HCT116 (cell line): ENCODE measurements at regions not wholly inside any gene's neighbourhood (a gene's known extent, or its start where the extent isn't known, plus 50 kb on each side); places are given as distances from the start of the nearest gene placed in this dataset.
"Not testable (repeated sequence)": the region's sequence is repeated elsewhere in the genome, so short reads cannot be mapped to it uniquely, and the experiment has no call there.

Experiments used
- ATAC-seq: fragments of 200-7000 bp; cut with Tn5 transposase; 2 replicates; pipeline ENCODE4 v1.9.1; 2020; ENCODE audit warnings: mild to moderate bottlenecking, moderate library complexity
- BruUV-seq: library from RNA; stranded (reverse); fragments of 400-500 nt; replicated peaks from 2 replicates; lab custom pipeline; 2021; lab: Mats Ljungman, UMichigan
- CTCF ChIA-PET: fragments of 300-600 bp; sonication (Branson Sonifier 250); formaldehyde crosslinking; loops from one replicate; lab custom pipeline; 2021; ENCODE audit warnings: antibody characterized with exemption; lab: Charles Lee
- POLR2A ChIA-PET: fragments of 300-600, 350-600 bp; sonication (Branson Sonifier 250); formaldehyde crosslinking; loops from one replicate; lab custom pipeline; 2021; ENCODE audit warnings: antibody characterized with exemption; lab: Charles Lee
- RAD21 ChIA-PET, 2 experiments: fragments of 300-600 bp; sonication (Branson Sonifier 250); formaldehyde crosslinking; loops; one replicate each; lab custom pipeline; 2023; ENCODE audit warnings: low total read pairs in 2 of 2; ENCODE audit not compliant: uncharacterized antibody in 2 of 2, unreplicated experiment in 2 of 2, low non-redundant PET in 1 of 2; lab: Charles Lee
- DNase-seq: peaks from one replicate; pipeline ENCODE4 v3.0.0-alpha.2; 2010; ENCODE audit warnings: low read depth, low spot score
- H2AFZ ChIP-seq: fragments of 200-600 bp; shearing (Covaris generic), sonication (generic); 2 replicates; pipeline ENCODE4 v1.6.1; 2017; ENCODE audit warnings: low read depth, mixed run types, mixed read lengths, antibody characterized with exemption, low read length; ENCODE audit not compliant: poor library complexity, severe bottlenecking
- H3K27ac ChIP-seq: 2 replicates; pipeline ENCODE4 v1.5.1; 2012; ENCODE audit warnings: low read depth, low read length
- H3K27me3 ChIP-seq: fragments of 200-600 bp; sonication (generic); 2 replicates; pipeline ENCODE4 v1.6.1; 2016; ENCODE audit warnings: mixed run types, low read length, mixed read lengths; ENCODE audit not compliant: insufficient read depth
- H3K36me3 ChIP-seq, 2 experiments: fragments of 200-500 bp in 1 of 2; fragments of 200-600 bp in 1 of 2; sonication (Bioruptor generic) in 1 of 2; sonication (generic) in 1 of 2; 2 replicates each; pipeline versions ENCODE4 v1.5.1 to v1.6.1; 2014 to 2016; ENCODE audit warnings: low read length in 2 of 2, inconsistent platforms in 1 of 2, mixed read lengths in 1 of 2, mixed run types in 1 of 2; ENCODE audit not compliant: insufficient read depth in 2 of 2, control insufficient read depth in 1 of 2
- H3K4me1 ChIP-seq, 2 experiments: fragments of 200-600 bp in 1 of 2; sonication (generic) in 1 of 2; 2 replicates each; pipeline versions ENCODE4 v1.5.1 to v1.6.1; 2012 to 2017; ENCODE audit warnings: low read length in 2 of 2, inconsistent platforms in 1 of 2, mild to moderate bottlenecking in 1 of 2, mixed read lengths in 1 of 2, mixed run types in 1 of 2, moderate library complexity in 1 of 2; ENCODE audit not compliant: insufficient read depth in 2 of 2, control insufficient read depth in 1 of 2
- H3K4me2 ChIP-seq: fragments of 200-600 bp; sonication (generic); 2 replicates; pipeline ENCODE4 v1.6.1; 2017; ENCODE audit warnings: mixed run types, low read length, mixed read lengths
- H3K4me3 ChIP-seq, 2 experiments: fragments of 200-600 bp in 1 of 2; sonication (generic) in 1 of 2; replicated peaks in 1 of 2; 2 replicates each; pipeline ENCODE4 v1.5.1; 2011 to 2016; ENCODE audit warnings: low read length in 2 of 2, control low read depth in 1 of 2, low read depth in 1 of 2, mild to moderate bottlenecking in 1 of 2, mixed read lengths in 1 of 2, mixed run types in 1 of 2
- H3K79me2 ChIP-seq: fragments of 200-600 bp; sonication (generic); 2 replicates; pipeline ENCODE4 v1.6.1; 2017; ENCODE audit warnings: mild to moderate bottlenecking, mixed run types, low read length, moderate library complexity, mixed read lengths; ENCODE audit not compliant: insufficient read depth
- H3K9ac ChIP-seq: fragments of 200-600 bp; sonication (generic); 2 replicates; pipeline ENCODE4 v1.6.1; 2016; ENCODE audit warnings: low read length, mixed read lengths
- H3K9me2 ChIP-seq: fragments of 200-600 bp; sonication (generic), shearing (Covaris generic); 2 replicates; pipeline ENCODE4 v1.6.1; 2017; ENCODE audit warnings: mixed run types, mild to moderate bottlenecking, moderate library complexity; ENCODE audit not compliant: insufficient read depth
- H3K9me3 ChIP-seq, 2 experiments: fragments of 200-500 bp in 1 of 2; fragments of 200-600 bp in 1 of 2; sonication (Bioruptor generic) in 1 of 2; sonication (generic) in 1 of 2; 2 replicates each; pipeline ENCODE4 v1.6.1; 2014 to 2017; ENCODE audit warnings: low read length in 2 of 2, mixed read lengths in 2 of 2, inconsistent platforms in 1 of 2, low read depth in 1 of 2, mild to moderate bottlenecking in 1 of 2, mixed run types in 1 of 2, moderate library complexity in 1 of 2; ENCODE audit not compliant: control insufficient read depth in 1 of 2, insufficient read depth in 1 of 2
- H4K20me1 ChIP-seq: fragments of 200-600 bp; sonication (generic), shearing (Covaris generic); 2 replicates; pipeline ENCODE4 v1.6.1; 2017; ENCODE audit warnings: mixed run types, mild to moderate bottlenecking, moderate library complexity; ENCODE audit not compliant: insufficient read depth
- CBX3 ChIP-seq: IDR thresholded peaks from 2 replicates; pipeline ENCODE4 v1.6.1; 2012; ENCODE audit warnings: low read depth
- EZH2 ChIP-seq: fragments of 200-600 bp; sonication (generic); IDR thresholded peaks from 2 replicates; pipeline ENCODE4 v1.6.1; 2017; ENCODE audit warnings: antibody characterized with exemption, mixed run types
- EZH2phosphoT487 ChIP-seq: fragments of 200-600 bp; IDR thresholded peaks from 2 replicates; pipeline ENCODE4 v1.6.1; 2018; ENCODE audit warnings: antibody characterized with exemption, borderline replicate concordance
- POLR2A ChIP-seq: IDR thresholded peaks from 2 replicates; pipeline ENCODE4 v1.7.0; 2011; ENCODE audit warnings: borderline replicate concordance; ENCODE audit not compliant: insufficient read depth, insufficient read length; ENCODE audit errors: extremely low read depth
- SIN3A ChIP-seq: IDR thresholded peaks from 2 replicates; pipeline ENCODE4 v1.6.1; 2012; ENCODE audit warnings: low read depth
- SRF ChIP-seq: IDR thresholded peaks from 2 replicates; pipeline ENCODE4 v1.6.1; 2012; ENCODE audit warnings: low read depth
- ZFX ChIP-seq: fragments of 450-650 bp; IDR thresholded peaks from 2 replicates; pipeline ENCODE4 v1.6.1; 2017
- ZNF274 ChIP-seq: fragments of 200-500 bp; sonication (Bioruptor generic); IDR thresholded peaks from 2 replicates; pipeline ENCODE4 v1.6.1; 2014; ENCODE audit warnings: mild to moderate bottlenecking, low read depth, low read length, inconsistent platforms
- intact Hi-C: fragments of 100-400 bp; cut with micrococcal nuclease; formaldehyde crosslinking; loops from 2 replicates; pipeline ENCODE4 v1.10.0; 2022
- TF ChIP-seq, protein P1 (sequence below): IDR thresholded peaks from 2 replicates; pipeline ENCODE4 v1.6.1; 2012
- TF ChIP-seq, protein P2 (sequence below): IDR thresholded peaks from 2 replicates; pipeline ENCODE4 v1.6.1; 2012
- TF ChIP-seq, protein P3 (sequence below): IDR thresholded peaks from 2 replicates; pipeline ENCODE4 v1.6.1; 2012; ENCODE audit warnings: low read depth

DNA sequence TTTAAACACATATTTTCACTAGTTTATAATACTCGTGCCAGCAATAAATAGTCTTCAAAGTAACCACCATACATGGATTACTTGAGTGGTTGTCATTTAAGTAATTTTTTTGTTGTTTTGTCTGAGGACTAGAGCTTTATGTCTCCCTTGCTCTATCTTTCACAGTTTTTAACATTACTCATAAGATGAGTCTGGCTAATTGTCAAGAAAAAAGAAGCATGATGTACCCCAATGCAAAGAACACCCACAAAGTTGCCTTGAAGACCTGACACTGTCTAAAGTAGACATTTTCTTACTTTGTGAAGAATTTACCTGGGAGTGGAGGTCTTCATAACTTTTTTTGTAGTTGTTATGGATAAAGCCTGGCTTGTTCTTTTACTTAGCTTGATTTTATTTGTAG, 210.4 kb upstream of the BRINP3 start:
- BruUV-seq: no TSS peak
- Histone ChIP-seq H3K4me2 (no peak overlapping the region), H3K36me3 (no peaks in the 10 kb centered on the region), H3K4me3 (no peak overlapping the region), H2AFZ (no peak overlapping the region), H3K9ac (no peak overlapping the region), H3K27me3 (no peaks in the 10 kb centered on the region), H4K20me1 (no peaks in the 10 kb centered on the region), H3K27ac (no peak overlapping the region), H3K4me1 (no peaks in the 10 kb centered on the region), H3K9me2 (no peaks in the 10 kb centered on the region), H3K79me2 (no peaks in the 10 kb centered on the region), H3K9me3 (no peaks in the 10 kb centered on the region)
- DNase-seq (no peak), ATAC-seq (no peak)
- CTCF ChIA-PET: no interaction called here
- POLR2A ChIA-PET: no interaction called here
- intact Hi-C loops: no loop called here
- RAD21 ChIA-PET: no interaction called here
- TF ChIP-seq POLR2A: no peak
- TF ChIP-seq, protein P1, sequence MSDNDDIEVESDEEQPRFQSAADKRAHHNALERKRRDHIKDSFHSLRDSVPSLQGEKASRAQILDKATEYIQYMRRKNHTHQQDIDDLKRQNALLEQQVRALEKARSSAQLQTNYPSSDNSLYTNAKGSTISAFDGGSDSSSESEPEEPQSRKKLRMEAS: no peak

DNA sequence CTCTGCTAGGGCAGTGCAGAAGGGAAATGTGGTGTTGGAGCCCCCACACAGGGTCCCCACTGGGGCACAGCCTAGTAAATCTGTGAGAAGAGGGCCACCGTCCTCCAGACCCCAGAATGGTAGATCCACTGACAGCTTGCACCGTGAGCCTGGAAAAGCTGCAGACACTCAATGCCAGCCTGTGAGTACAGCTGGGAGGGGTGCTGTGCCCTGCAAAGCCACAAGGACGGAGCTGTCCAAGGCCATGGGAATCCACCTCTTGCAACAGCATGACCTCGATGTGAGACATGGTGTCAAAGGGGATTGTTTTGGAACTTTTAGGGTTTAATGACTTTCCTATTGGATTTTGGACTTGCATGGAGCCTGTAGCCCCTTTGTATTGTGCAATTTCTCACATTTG, 220.8 kb upstream of the BRINP3 start:
- H3K9me3 ChIP-seq, H4K20me1 ChIP-seq, H3K4me2 ChIP-seq, ATAC-seq, H2AFZ ChIP-seq, intact Hi-C loops, POLR2A ChIA-PET, H3K9ac ChIP-seq, H3K4me1 ChIP-seq, DNase-seq, BruUV-seq, H3K79me2 ChIP-seq, H3K27me3 ChIP-seq, H3K4me3 ChIP-seq, RAD21 ChIA-PET, H3K27ac ChIP-seq, H3K36me3 ChIP-seq, CTCF ChIA-PET, H3K9me2 ChIP-seq: not testable (repeated sequence)

DNA sequence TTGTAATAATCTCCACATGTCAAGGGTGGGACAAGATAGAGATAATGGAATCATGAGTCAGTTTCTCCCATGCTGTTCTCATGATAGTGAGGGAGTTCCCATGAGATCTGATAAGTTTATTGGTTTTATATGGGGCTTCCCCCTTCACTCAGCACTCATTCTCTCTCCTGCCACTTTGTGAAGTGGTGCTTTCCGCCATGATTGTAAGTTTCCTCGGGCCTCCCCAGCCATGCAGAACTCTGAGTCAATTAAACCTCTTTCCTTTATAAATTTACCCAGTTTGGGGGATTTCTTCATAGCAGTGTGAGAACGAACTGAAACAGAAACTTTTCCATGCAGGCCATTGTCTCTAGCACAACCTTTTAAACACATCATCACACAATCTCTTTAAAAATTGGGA, 221.5 kb upstream of the BRINP3 start:
- no peaks in the 10 kb centered on the region for H3K79me2 ChIP-seq
- no peak overlapping the region for H3K4me3 ChIP-seq
- TF ChIP-seq EZH2phosphoT487: no peak
- no peak for TF ChIP-seq SIN3A
- no peak for TF ChIP-seq ZNF274
- no peak for TF ChIP-seq CBX3
- TF ChIP-seq SRF: no peak
- no peak for TF ChIP-seq EZH2
- TF ChIP-seq, protein P2, sequence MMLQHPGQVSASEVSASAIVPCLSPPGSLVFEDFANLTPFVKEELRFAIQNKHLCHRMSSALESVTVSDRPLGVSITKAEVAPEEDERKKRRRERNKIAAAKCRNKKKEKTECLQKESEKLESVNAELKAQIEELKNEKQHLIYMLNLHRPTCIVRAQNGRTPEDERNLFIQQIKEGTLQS: no peak
- TF ChIP-seq, protein P1: no peak
- TF ChIP-seq ZFX: no peak
- TF ChIP-seq, protein P3, sequence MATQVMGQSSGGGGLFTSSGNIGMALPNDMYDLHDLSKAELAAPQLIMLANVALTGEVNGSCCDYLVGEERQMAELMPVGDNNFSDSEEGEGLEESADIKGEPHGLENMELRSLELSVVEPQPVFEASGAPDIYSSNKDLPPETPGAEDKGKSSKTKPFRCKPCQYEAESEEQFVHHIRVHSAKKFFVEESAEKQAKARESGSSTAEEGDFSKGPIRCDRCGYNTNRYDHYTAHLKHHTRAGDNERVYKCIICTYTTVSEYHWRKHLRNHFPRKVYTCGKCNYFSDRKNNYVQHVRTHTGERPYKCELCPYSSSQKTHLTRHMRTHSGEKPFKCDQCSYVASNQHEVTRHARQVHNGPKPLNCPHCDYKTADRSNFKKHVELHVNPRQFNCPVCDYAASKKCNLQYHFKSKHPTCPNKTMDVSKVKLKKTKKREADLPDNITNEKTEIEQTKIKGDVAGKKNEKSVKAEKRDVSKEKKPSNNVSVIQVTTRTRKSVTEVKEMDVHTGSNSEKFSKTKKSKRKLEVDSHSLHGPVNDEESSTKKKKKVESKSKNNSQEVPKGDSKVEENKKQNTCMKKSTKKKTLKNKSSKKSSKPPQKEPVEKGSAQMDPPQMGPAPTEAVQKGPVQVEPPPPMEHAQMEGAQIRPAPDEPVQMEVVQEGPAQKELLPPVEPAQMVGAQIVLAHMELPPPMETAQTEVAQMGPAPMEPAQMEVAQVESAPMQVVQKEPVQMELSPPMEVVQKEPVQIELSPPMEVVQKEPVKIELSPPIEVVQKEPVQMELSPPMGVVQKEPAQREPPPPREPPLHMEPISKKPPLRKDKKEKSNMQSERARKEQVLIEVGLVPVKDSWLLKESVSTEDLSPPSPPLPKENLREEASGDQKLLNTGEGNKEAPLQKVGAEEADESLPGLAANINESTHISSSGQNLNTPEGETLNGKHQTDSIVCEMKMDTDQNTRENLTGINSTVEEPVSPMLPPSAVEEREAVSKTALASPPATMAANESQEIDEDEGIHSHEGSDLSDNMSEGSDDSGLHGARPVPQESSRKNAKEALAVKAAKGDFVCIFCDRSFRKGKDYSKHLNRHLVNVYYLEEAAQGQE: no peak

More for the DNA sequence above, 221.5 kb upstream of the BRINP3 start:
- Histone ChIP-seq H3K4me1 (no peaks in the 10 kb centered on the region), H3K9me2 (no peaks in the 10 kb centered on the region), H3K27ac (no peak overlapping the region), H2AFZ (no peak overlapping the region), H3K9me3 (no peaks in the 10 kb centered on the region), H3K36me3 (no peaks in the 10 kb centered on the region), H3K9ac (no peak overlapping the region), H3K4me2 (no peak overlapping the region), H4K20me1 (no peaks in the 10 kb centered on the region), H3K27me3 (no peaks in the 10 kb centered on the region)
- intact Hi-C loops: no loop called here
- ATAC-seq (no peak), DNase-seq (no peak)
- POLR2A ChIA-PET: no interaction called here
- no TSS peak for BruUV-seq
- CTCF ChIA-PET: no interaction called here
- RAD21 ChIA-PET: no interaction called here
